ENCODE measurements at regions not wholly inside any gene's neighbourhood (a gene's known extent, or its start where the extent isn't known, plus 50 kb on each side); places are given as distances from the start of the nearest gene placed in this dataset.

DNA sequence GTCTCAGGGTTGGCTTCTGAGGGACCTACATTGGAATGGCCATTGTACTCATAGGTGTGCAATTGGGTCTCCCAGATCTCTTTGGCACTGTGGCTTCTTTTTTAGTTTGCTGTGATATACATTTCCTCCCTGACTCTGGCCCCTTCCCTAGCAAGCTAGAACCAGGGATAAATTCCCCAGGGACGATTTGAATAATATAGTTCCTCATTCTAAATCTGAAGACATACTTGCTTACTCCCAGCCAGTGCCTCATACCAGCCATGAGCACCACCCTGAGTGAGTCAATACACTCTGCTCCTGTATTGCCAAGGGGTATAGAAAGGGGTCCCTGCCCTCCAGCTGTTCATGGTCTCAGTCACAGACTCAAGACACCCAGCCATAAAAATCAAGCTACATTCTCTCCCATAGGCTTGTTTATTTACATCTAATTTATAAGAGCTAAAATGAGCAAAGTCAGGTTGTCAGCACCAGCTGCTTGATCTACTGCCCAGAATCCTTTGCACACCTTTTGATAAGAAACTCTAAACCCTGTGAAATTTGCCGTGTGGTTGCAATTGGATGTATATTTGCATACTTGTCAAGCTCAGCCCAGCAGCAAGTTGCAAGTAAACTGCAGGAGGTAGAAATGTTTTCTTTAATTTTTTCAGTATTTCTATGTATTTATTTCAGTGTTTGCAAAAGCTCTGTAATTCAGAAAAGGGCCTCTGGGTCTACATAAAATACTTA is 219.9 kb upstream of the IRX1 start:
- TF ChIP-seq POLR2A (IDR thresholded peaks at IDR 0.05), result no peak
- TF ChIP-seq, protein P1, sequence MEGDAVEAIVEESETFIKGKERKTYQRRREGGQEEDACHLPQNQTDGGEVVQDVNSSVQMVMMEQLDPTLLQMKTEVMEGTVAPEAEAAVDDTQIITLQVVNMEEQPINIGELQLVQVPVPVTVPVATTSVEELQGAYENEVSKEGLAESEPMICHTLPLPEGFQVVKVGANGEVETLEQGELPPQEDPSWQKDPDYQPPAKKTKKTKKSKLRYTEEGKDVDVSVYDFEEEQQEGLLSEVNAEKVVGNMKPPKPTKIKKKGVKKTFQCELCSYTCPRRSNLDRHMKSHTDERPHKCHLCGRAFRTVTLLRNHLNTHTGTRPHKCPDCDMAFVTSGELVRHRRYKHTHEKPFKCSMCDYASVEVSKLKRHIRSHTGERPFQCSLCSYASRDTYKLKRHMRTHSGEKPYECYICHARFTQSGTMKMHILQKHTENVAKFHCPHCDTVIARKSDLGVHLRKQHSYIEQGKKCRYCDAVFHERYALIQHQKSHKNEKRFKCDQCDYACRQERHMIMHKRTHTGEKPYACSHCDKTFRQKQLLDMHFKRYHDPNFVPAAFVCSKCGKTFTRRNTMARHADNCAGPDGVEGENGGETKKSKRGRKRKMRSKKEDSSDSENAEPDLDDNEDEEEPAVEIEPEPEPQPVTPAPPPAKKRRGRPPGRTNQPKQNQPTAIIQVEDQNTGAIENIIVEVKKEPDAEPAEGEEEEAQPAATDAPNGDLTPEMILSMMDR (IDR thresholded peaks at IDR 0.05), result no peak

All from transverse colon (tissue), 3 donors.